Upper lobe of right lung (tissue), 1 donor: ENCODE measurements at regions not wholly inside any gene's neighbourhood (a gene's known extent, or its start where the extent isn't known, plus 50 kb on each side); places are given as distances from the start of the nearest gene placed in this dataset.
A peak's percentile ranks its signal among the peaks of the same experiment; 100 is the strongest.

Source experiments
- ATAC-seq: fragments of 200-7000 bp; cut with Tn5 transposase; one replicate; pipeline ENCODE4 v1.9.1; 2020; ENCODE audit warnings: mild to moderate bottlenecking, moderate library complexity
- DNase-seq: peaks from one replicate; pipeline ENCODE4 v3.0.0-alpha.2; 2020
- H3K27ac ChIP-seq: fragments of 200-600 bp; one replicate; pipeline ENCODE4 v1.8.0; 2022
- H3K27me3 ChIP-seq: fragments of 200-600 bp; one replicate; pipeline ENCODE4 v1.8.0; 2022; ENCODE audit warnings: mild to moderate bottlenecking
- H3K36me3 ChIP-seq: fragments of 200-600 bp; one replicate; pipeline ENCODE4 v1.8.0; 2022
- H3K4me1 ChIP-seq: fragments of 200-600 bp; one replicate; pipeline ENCODE4 v1.8.0; 2022
- H3K4me3 ChIP-seq: fragments of 200-600 bp; one replicate; pipeline ENCODE4 v1.8.0; 2022; ENCODE audit warnings: mild to moderate bottlenecking
- H3K9me3 ChIP-seq: fragments of 200-600 bp; one replicate; pipeline ENCODE4 v1.8.0; 2022
- CTCF ChIP-seq: fragments of 200-600 bp; IDR thresholded peaks from one replicate; pipeline ENCODE4 v1.8.0; 2022; ENCODE audit warnings: antibody characterized with exemption
- intact Hi-C: fragments of 100-400 bp; cut with DNase I; formaldehyde crosslinking; loops from one replicate; pipeline ENCODE4 v1.11.0; 2022
- donor health status: DM: no; HTN: yes; CAD: no; lungs with severe emphysema.

- TF ChIP-seq CTCF, result no peak
- H3K27me3 ChIP-seq, result no peaks in the 10 kb centered on the region
- H3K27ac ChIP-seq, result no peak overlapping the region
- ATAC-seq (no peak), DNase-seq (peak; percentile 51)
- H3K4me1 ChIP-seq, result no peaks in the 10 kb centered on the region
- H3K9me3 ChIP-seq, result no peaks in the 10 kb centered on the region
- H3K36me3 ChIP-seq, result no peaks in the 10 kb centered on the region
- no peak overlapping the region for H3K4me3 ChIP-seq
- intact Hi-C loops, result no loop called here
Measured at GRCh38 chr5:1729641-1730486, 69.8 kb downstream of the MRPL36 start.

GRCh38 chr5:1728846-1729245 lies 70.8 kb downstream of the MRPL36 start:
- TF ChIP-seq CTCF, result no peak
- peak; percentile 63 for DNase-seq
- H3K4me3 ChIP-seq, result no peak overlapping the region
- intact Hi-C loops, result no loop called here
- no peak for ATAC-seq
- H3K36me3 ChIP-seq, result no peaks in the 10 kb centered on the region
- H3K9me3 ChIP-seq, result no peaks in the 10 kb centered on the region
- H3K27ac ChIP-seq, result no peak overlapping the region
- H3K4me1 ChIP-seq, result no peaks in the 10 kb centered on the region
- H3K27me3 ChIP-seq, result no peaks in the 10 kb centered on the region

- no peaks in the 10 kb centered on the region for H3K27me3 ChIP-seq
Measured at GRCh38 chr5:1727571-1727970, 72.1 kb downstream of the MRPL36 start.

GRCh38 chr5:1726956-1727355 lies 72.7 kb downstream of the MRPL36 start:
- TF ChIP-seq CTCF, result no peak
- Histone ChIP-seq H3K27ac (no peak overlapping the region), H3K9me3 (no peaks in the 10 kb centered on the region), H3K36me3 (no peaks in the 10 kb centered on the region), H3K4me1 (no peaks in the 10 kb centered on the region), H3K4me3 (no peak overlapping the region), H3K27me3 (no peaks in the 10 kb centered on the region)
- ATAC-seq, result no peak
- peak; percentile 22 for DNase-seq
- intact Hi-C loops, result no loop called here

More at GRCh38 chr5:1727571-1727970, 72.1 kb downstream of the MRPL36 start:
- DNase-seq (peak; percentile 48), ATAC-seq (no peak)
- no peaks in the 10 kb centered on the region for H3K36me3 ChIP-seq
- intact Hi-C loops, result no loop called here
- no peak overlapping the region for H3K27ac ChIP-seq
- no peaks in the 10 kb centered on the region for H3K9me3 ChIP-seq
- no peak overlapping the region for H3K4me3 ChIP-seq
- no peaks in the 10 kb centered on the region for H3K4me1 ChIP-seq
- TF ChIP-seq CTCF, result no peak

GRCh38 chr5:1726469-1726865 lies 73.2 kb downstream of the MRPL36 start:
- ATAC-seq, result no peak
- Histone ChIP-seq H3K27ac (no peak overlapping the region), H3K9me3 (no peaks in the 10 kb centered on the region), H3K4me3 (no peak overlapping the region), H3K4me1 (no peaks in the 10 kb centered on the region), H3K36me3 (no peaks in the 10 kb centered on the region), H3K27me3 (no peaks in the 10 kb centered on the region)
- intact Hi-C loops, result no loop called here
- TF ChIP-seq CTCF, result no peak
- peak; percentile 33 for DNase-seq
